Neural cell (in vitro differentiated cells): ENCODE measurements at regions not wholly inside any gene's neighbourhood (a gene's known extent, or its start where the extent isn't known, plus 50 kb on each side); places are given as distances from the start of the nearest gene placed in this dataset.

Experiments
- EP300 ChIP-seq: fragments of 450-650 bp; conservative IDR thresholded peaks from 2 replicates; pipeline ENCODE4 v1.6.1; 2014; ENCODE audit warnings: antibody characterized with exemption, mild to moderate bottlenecking, moderate library complexity; ENCODE audit not compliant: poor library complexity, severe bottlenecking
- EZH2 ChIP-seq: fragments of 200-600, 300-800 bp; shearing (Covaris generic), sonication (generic); IDR thresholded peaks from 2 replicates; pipeline ENCODE4 v1.6.1; 2014; ENCODE audit warnings: antibody characterized with exemption, low read length, borderline replicate concordance, mild to moderate bottlenecking; ENCODE audit not compliant: insufficient read depth, poor library complexity, severe bottlenecking
- REST ChIP-seq: IDR thresholded peaks from 2 replicates; pipeline ENCODE4 v1.6.1; 2012; ENCODE audit warnings: borderline replicate concordance
- TAF1 ChIP-seq: IDR thresholded peaks from 2 replicates; pipeline ENCODE4 v1.6.1; 2012; ENCODE audit warnings: low read depth

GRCh38 chr15:94917068-94917467, 685.7 kb downstream of the MCTP2 start:
- no peak for TF ChIP-seq REST
- no peak for TF ChIP-seq TAF1
- TF ChIP-seq EP300 = no peak
- no peak for TF ChIP-seq EZH2
